Esophagus muscularis mucosa (tissue), 4 donors: ENCODE measurements at regions not wholly inside any gene's neighbourhood (a gene's known extent, or its start where the extent isn't known, plus 50 kb on each side); places are given as distances from the start of the nearest gene placed in this dataset.

Experiments used
- EP300 ChIP-seq: sonication (generic); formaldehyde crosslinking; IDR thresholded peaks from one replicate; pipeline ENCODE4 v1.6.1; 2017; ENCODE audit warnings: antibody characterized with exemption
- POLR2A ChIP-seq: fragments of 450-650 bp; IDR thresholded peaks from one replicate; pipeline ENCODE4 v1.6.1; 2017; ENCODE audit warnings: antibody characterized with exemption, moderate library complexity, mild to moderate bottlenecking, low read depth
- POLR2AphosphoS5 ChIP-seq, 2 donors: sonication (generic); formaldehyde crosslinking; IDR thresholded peaks; one replicate each; pipeline ENCODE4 v1.6.1; 2017; ENCODE audit warnings: antibody characterized with exemption in 2 of 2
- TF ChIP-seq, protein P1 (sequence below), 3 experiments: fragments of 200-600 bp in 2 of 3; fragments of 450-650 bp in 1 of 3; sonication (generic) in 2 of 3; IDR thresholded peaks; one replicate each; pipeline ENCODE4 v1.5.1; 2017 to 2019; ENCODE audit warnings: antibody characterized with exemption in 3 of 3, mild to moderate bottlenecking in 2 of 3, moderate library complexity in 1 of 3

DNA sequence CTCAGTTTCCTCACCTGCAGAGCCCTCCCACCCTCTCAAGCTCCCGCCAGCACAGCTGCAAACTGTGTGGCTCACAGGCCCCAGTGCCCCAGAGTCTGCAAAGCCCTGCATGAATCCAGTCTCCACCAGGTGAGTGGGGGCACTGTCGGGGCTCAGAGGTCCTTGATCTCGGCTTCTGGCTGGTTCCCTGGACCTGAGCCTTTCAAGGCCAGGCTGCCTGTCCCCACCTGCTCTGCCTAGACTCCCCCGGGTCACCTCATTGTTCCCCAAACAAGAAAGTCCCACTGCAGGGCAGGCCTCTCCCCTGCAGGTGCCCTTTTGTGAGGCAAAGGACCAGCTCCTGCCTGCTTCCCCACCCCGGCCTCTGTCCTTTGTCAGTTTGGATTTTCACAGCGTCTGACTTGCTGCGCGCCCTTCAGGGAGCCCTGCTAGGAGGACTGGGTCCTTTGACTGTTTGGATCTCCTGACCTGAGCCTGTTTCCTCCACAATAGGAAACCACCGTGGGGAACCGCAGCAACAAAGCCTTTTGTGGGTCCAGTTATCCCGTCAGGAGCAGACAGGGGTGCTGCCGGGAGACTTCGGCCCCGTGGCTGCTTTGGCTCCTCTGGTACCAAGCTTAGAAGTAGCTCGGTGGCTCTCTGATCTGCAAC is 200.5 kb upstream of the HDAC4 start:
- TF ChIP-seq POLR2AphosphoS5 (IDR thresholded peaks at IDR 0.05) (no peak), EP300 (no peak), POLR2A (no peak)
- TF ChIP-seq, protein P1, sequence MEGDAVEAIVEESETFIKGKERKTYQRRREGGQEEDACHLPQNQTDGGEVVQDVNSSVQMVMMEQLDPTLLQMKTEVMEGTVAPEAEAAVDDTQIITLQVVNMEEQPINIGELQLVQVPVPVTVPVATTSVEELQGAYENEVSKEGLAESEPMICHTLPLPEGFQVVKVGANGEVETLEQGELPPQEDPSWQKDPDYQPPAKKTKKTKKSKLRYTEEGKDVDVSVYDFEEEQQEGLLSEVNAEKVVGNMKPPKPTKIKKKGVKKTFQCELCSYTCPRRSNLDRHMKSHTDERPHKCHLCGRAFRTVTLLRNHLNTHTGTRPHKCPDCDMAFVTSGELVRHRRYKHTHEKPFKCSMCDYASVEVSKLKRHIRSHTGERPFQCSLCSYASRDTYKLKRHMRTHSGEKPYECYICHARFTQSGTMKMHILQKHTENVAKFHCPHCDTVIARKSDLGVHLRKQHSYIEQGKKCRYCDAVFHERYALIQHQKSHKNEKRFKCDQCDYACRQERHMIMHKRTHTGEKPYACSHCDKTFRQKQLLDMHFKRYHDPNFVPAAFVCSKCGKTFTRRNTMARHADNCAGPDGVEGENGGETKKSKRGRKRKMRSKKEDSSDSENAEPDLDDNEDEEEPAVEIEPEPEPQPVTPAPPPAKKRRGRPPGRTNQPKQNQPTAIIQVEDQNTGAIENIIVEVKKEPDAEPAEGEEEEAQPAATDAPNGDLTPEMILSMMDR (IDR thresholded peaks at IDR 0.05) = no peak
